CD14-positive monocyte (primary cell): ENCODE measurements at regions not wholly inside any gene's neighbourhood (a gene's known extent, or its start where the extent isn't known, plus 50 kb on each side); places are given as distances from the start of the nearest gene placed in this dataset.
"Not testable (repeated sequence)": the region's sequence is repeated elsewhere in the genome, so short reads cannot be mapped to it uniquely, and the experiment has no call there.

Experiments used
- DNase-seq, 3 donors: peaks; one replicate each; pipeline ENCODE4 v3.0.0-alpha.2; 2011 to 2022
- H2AFZ ChIP-seq: 2 replicates; pipeline ENCODE4 v1.6.0; 2012; ENCODE audit warnings: mild to moderate bottlenecking, low read depth, low read length, inconsistent platforms; ENCODE audit not compliant: insufficient read depth, poor library complexity, severe bottlenecking
- H3K27ac ChIP-seq, 2 donors: 1 replicate in 1 of 2; 2 replicates in 1 of 2; pipeline ENCODE4 v1.5.1; 2012 to 2013; ENCODE audit warnings: low read length in 2 of 2, control low read depth in 1 of 2, inconsistent platforms in 1 of 2, low read depth in 1 of 2, mild to moderate bottlenecking in 1 of 2
- H3K27me3 ChIP-seq, 2 donors: one replicate each; pipeline versions ENCODE4 v1.6.0 to v1.6.1; 2011 to 2013; ENCODE audit warnings: low read length in 2 of 2; ENCODE audit not compliant: control insufficient read depth in 2 of 2, insufficient read depth in 2 of 2
- H3K36me3 ChIP-seq, 2 donors: replicated peaks in 1 of 2; 1 replicate in 1 of 2; 2 replicates in 1 of 2; pipeline versions ENCODE4 v1.5.1 to v1.6.1; 2012 to 2013; ENCODE audit warnings: low read length in 2 of 2, control low read depth in 1 of 2, inconsistent platforms in 1 of 2, mild to moderate bottlenecking in 1 of 2; ENCODE audit not compliant: insufficient read depth in 2 of 2, control insufficient read depth in 1 of 2
- H3K4me1 ChIP-seq, 2 donors: 1 replicate in 1 of 2; 2 replicates in 1 of 2; pipeline versions ENCODE4 v1.5.1 to v1.6.1; 2012 to 2013; ENCODE audit warnings: low read length in 2 of 2, control low read depth in 1 of 2, inconsistent platforms in 1 of 2, mild to moderate bottlenecking in 1 of 2, moderate library complexity in 1 of 2; ENCODE audit not compliant: insufficient read depth in 2 of 2, control insufficient read depth in 1 of 2
- H3K4me2 ChIP-seq: replicated peaks from 2 replicates; pipeline ENCODE3; 2012; ENCODE audit warnings: low read length, moderate library complexity, mild to moderate bottlenecking; ENCODE audit not compliant: poor library complexity, severe bottlenecking; ENCODE audit errors: extremely low read depth
- H3K4me3 ChIP-seq, 3 experiments: fragments of 200-600 bp in 1 of 3; sonication (generic) in 1 of 3; replicated peaks in 1 of 3; 1 replicate in 2 of 3; 2 replicates in 1 of 3; pipeline ENCODE4 v1.5.1; 2011 to 2013; ENCODE audit warnings: low read length in 3 of 3, mild to moderate bottlenecking in 3 of 3, control low read depth in 2 of 3, low read depth in 2 of 3, inconsistent platforms in 1 of 3, moderate library complexity in 1 of 3
- H3K79me2 ChIP-seq: 2 replicates; pipeline ENCODE4 v1.6.0; 2012; ENCODE audit warnings: mild to moderate bottlenecking, control low read depth, inconsistent platforms, low read length, moderate library complexity; ENCODE audit not compliant: insufficient read depth
- H3K9ac ChIP-seq: 2 replicates; pipeline ENCODE4 v1.6.0; 2017; ENCODE audit warnings: low read length, mild to moderate bottlenecking; ENCODE audit not compliant: insufficient read depth, poor library complexity, severe bottlenecking
- H3K9me3 ChIP-seq, 2 donors: replicated peaks in 1 of 2; 1 replicate in 1 of 2; 2 replicates in 1 of 2; pipeline versions ENCODE4 v1.5.1 to v1.6.1; 2012 to 2013; ENCODE audit warnings: low read length in 2 of 2, control low read depth in 1 of 2; ENCODE audit not compliant: control insufficient read depth in 1 of 2, insufficient read depth in 1 of 2
- H4K20me1 ChIP-seq: 2 replicates; pipeline ENCODE4 v1.6.0; 2012; ENCODE audit warnings: mild to moderate bottlenecking, low read length, control low read depth, moderate library complexity; ENCODE audit not compliant: insufficient read depth
- H3K27ac Mint-ChIP-seq, 7 donors: one replicate each; pipeline ENCODE4 v1.8.0; 2020; ENCODE audit warnings: mild to moderate bottlenecking in 7 of 7, mixed read lengths in 7 of 7, moderate library complexity in 6 of 7, inconsistent platforms in 2 of 7
- H3K27me3 Mint-ChIP-seq, 3 donors: one replicate each; pipeline ENCODE4 v1.8.0; 2021 to 2022; ENCODE audit warnings: low read depth in 3 of 3, mild to moderate bottlenecking in 3 of 3, mixed read lengths in 3 of 3, moderate library complexity in 3 of 3, inconsistent platforms in 1 of 3
- H3K36me3 Mint-ChIP-seq, 2 donors: one replicate each; pipeline ENCODE4 v1.8.0; 2020; ENCODE audit warnings: mixed read lengths in 2 of 2, inconsistent platforms in 1 of 2, mild to moderate bottlenecking in 1 of 2
- H3K4me1 Mint-ChIP-seq: one replicate; pipeline ENCODE4 v1.8.0; 2020; ENCODE audit warnings: mild to moderate bottlenecking, mixed read lengths
- H3K4me3 Mint-ChIP-seq, 2 donors: one replicate each; pipeline ENCODE4 v1.8.0; 2020; ENCODE audit warnings: mild to moderate bottlenecking in 2 of 2, mixed read lengths in 2 of 2, moderate library complexity in 1 of 2
- H3K9me3 Mint-ChIP-seq, 7 donors: one replicate each; pipeline ENCODE4 v1.8.0; 2020 to 2022; ENCODE audit warnings: mixed read lengths in 7 of 7, mild to moderate bottlenecking in 6 of 7, moderate library complexity in 6 of 7, inconsistent platforms in 2 of 7
- CTCF ChIP-seq: fragments of 200-600 bp; IDR thresholded peaks from one replicate; pipeline ENCODE4 v1.8.0; 2022; ENCODE audit warnings: antibody characterized with exemption, mild to moderate bottlenecking
- WGBS: methylation state at CpG from one replicate; pipeline ENCODE4 v1.1.5; 2013; ENCODE audit warnings: missing lambda C conversion rate; ENCODE audit not compliant: insufficient coverage; 5-methylcytosine and 5-hydroxymethylcytosine counted together
- intact Hi-C, 2 donors: fragments of 100-400 bp; cut with micrococcal nuclease; formaldehyde crosslinking; loops; one replicate each; pipeline versions ENCODE4 v1.15.0 to v1.15.1; 2023

GRCh38 chr13:76285463-76285862 is 600.7 kb downstream of the KCTD12 start:
- Histone ChIP-seq H3K9me3 (peaks cover 0 to 7% of the 10 kb centered on the region in 2 donors), H3K79me2 (no peaks in the 10 kb centered on the region), H3K36me3 (no peaks in the 10 kb centered on the region), H3K27me3 (no peaks in the 10 kb centered on the region), H3K4me1 (no peaks in the 10 kb centered on the region), H2AFZ (no peak overlapping the region), H3K4me2 (no peak overlapping the region), H3K27ac (no peak overlapping the region), H4K20me1 (no peaks in the 10 kb centered on the region), H3K9ac (no peak overlapping the region), H3K4me3 (no peak overlapping the region)
- Mint-ChIP-seq H3K36me3 (no peaks in the 10 kb centered on the region), H3K27ac (no peak overlapping the region), H3K4me3 (no peak overlapping the region), H3K27me3 (no peaks in the 10 kb centered on the region), H3K4me1 (no peaks in the 10 kb centered on the region), H3K9me3 (peaks cover 2 to 13% (median 5%) of the 10 kb centered on the region in 7 donors)
- 91% methylated on average over 5 of the region's 6 CpGs for WGBS
- TF ChIP-seq CTCF, result no peak
- DNase-seq, result no peak
- intact Hi-C loops, result no loop called here

GRCh38 chr13:76279766-76280165 is 606.4 kb downstream of the KCTD12 start:
- H3K4me1 Mint-ChIP-seq, H3K36me3 Mint-ChIP-seq, H2AFZ ChIP-seq, H3K9me3 ChIP-seq, H3K4me1 ChIP-seq, H3K36me3 ChIP-seq, H3K9ac ChIP-seq, H3K27ac ChIP-seq, H3K27ac Mint-ChIP-seq, H3K27me3 Mint-ChIP-seq, H3K79me2 ChIP-seq, H4K20me1 ChIP-seq, H3K4me3 ChIP-seq, DNase-seq, H3K4me2 ChIP-seq, H3K27me3 ChIP-seq, intact Hi-C loops, H3K4me3 Mint-ChIP-seq: not testable (repeated sequence)
- peaks cover 0 to 13% (median 2%) of the 10 kb centered on the region in 7 donors for H3K9me3 Mint-ChIP-seq
- no CpG with 5 or more reads among the region's 1 CpG for WGBS
